HEK293T (cell line): ENCODE measurements at regions not wholly inside any gene's neighbourhood (a gene's known extent, or its start where the extent isn't known, plus 50 kb on each side); places are given as distances from the start of the nearest gene placed in this dataset.

Experiments
- CTBP1 ChIP-seq: fragments of 450-650 bp; IDR thresholded peaks from 2 replicates; pipeline ENCODE4 v1.6.1; 2016; ENCODE audit warnings: borderline replicate concordance
- FOXK2 ChIP-seq: fragments of 450-650 bp; IDR thresholded peaks from 2 replicates; pipeline ENCODE4 v1.6.1; 2016; ENCODE audit warnings: mild to moderate bottlenecking
- FOXM1 ChIP-seq: fragments of 450-650 bp; IDR thresholded peaks from 2 replicates; pipeline ENCODE4 v1.6.1; 2017; ENCODE audit warnings: mild to moderate bottlenecking, borderline replicate concordance
- LEF1 ChIP-seq: fragments of 450-650 bp; IDR thresholded peaks from 2 replicates; pipeline ENCODE4 v1.6.1; 2017; ENCODE audit warnings: mild to moderate bottlenecking, borderline replicate concordance
- SUZ12 ChIP-seq: fragments of 450-650 bp; IDR thresholded peaks from 2 replicates; pipeline ENCODE4 v1.6.1; 2016; ENCODE audit warnings: mild to moderate bottlenecking

GRCh38 chr3:26105261-26105660, 315.4 kb downstream of the OXSM start:
- TF ChIP-seq FOXM1 (no peak), LEF1 (no peak), SUZ12 (no peak), CTBP1 (no peak), FOXK2 (no peak)
